HEK293T (cell line): ENCODE measurements at regions not wholly inside any gene's neighbourhood (a gene's known extent, or its start where the extent isn't known, plus 50 kb on each side); places are given as distances from the start of the nearest gene placed in this dataset.

Source experiments
- CTCF ChIA-PET: fragments of 350-600 bp; formaldehyde crosslinking; extraction: SDS; loops from one replicate; lab custom pipeline; 2021; ENCODE audit warnings: antibody characterized with exemption, inconsistent platforms; lab: Yijun Ruan, JAX
- POLR2A ChIA-PET: fragments of 350-600 bp; formaldehyde crosslinking; extraction: SDS; loops from one replicate; lab custom pipeline; 2020; ENCODE audit warnings: antibody characterized with exemption, inconsistent platforms; lab: Yijun Ruan, JAX
- DNase-seq: peaks from one replicate; pipeline ENCODE4 v3.0.0; 2012; ENCODE audit warnings: mixed read lengths; ENCODE audit errors: extremely low spot score
- ARNT ChIP-seq: fragments of 450-650 bp; IDR thresholded peaks from 2 replicates; pipeline ENCODE4 v1.6.1; 2017; ENCODE audit warnings: mild to moderate bottlenecking
- BHLHE40 ChIP-seq: fragments of 450-650 bp; IDR thresholded peaks from 2 replicates; pipeline ENCODE4 v1.6.1; 2016; ENCODE audit warnings: mild to moderate bottlenecking, moderate library complexity, borderline replicate concordance
- CTBP1 ChIP-seq: fragments of 450-650 bp; IDR thresholded peaks from 2 replicates; pipeline ENCODE4 v1.6.1; 2016; ENCODE audit warnings: borderline replicate concordance
- ELF4 ChIP-seq: fragments of 450-650 bp; IDR thresholded peaks from 2 replicates; pipeline ENCODE4 v1.6.1; 2017; ENCODE audit warnings: antibody characterized with exemption
- FOXA1 ChIP-seq: fragments of 450-650 bp; IDR thresholded peaks from 2 replicates; pipeline ENCODE4 v1.6.1; 2016; ENCODE audit warnings: mild to moderate bottlenecking
- FOXK2 ChIP-seq: fragments of 450-650 bp; IDR thresholded peaks from 2 replicates; pipeline ENCODE4 v1.6.1; 2016; ENCODE audit warnings: mild to moderate bottlenecking
- FOXM1 ChIP-seq: fragments of 450-650 bp; IDR thresholded peaks from 2 replicates; pipeline ENCODE4 v1.6.1; 2017; ENCODE audit warnings: mild to moderate bottlenecking, borderline replicate concordance
- HDGF ChIP-seq: fragments of 450-650 bp; IDR thresholded peaks from 2 replicates; pipeline ENCODE4 v1.6.1; 2017; ENCODE audit warnings: antibody characterized with exemption, borderline replicate concordance
- L3MBTL2 ChIP-seq: fragments of 450-650 bp; conservative IDR thresholded peaks from 2 replicates; pipeline ENCODE4 v1.6.1; 2016; ENCODE audit warnings: mild to moderate bottlenecking
- LEF1 ChIP-seq: fragments of 450-650 bp; IDR thresholded peaks from 2 replicates; pipeline ENCODE4 v1.6.1; 2017; ENCODE audit warnings: mild to moderate bottlenecking, borderline replicate concordance
- NFRKB ChIP-seq: fragments of 450-650 bp; IDR thresholded peaks from 2 replicates; pipeline ENCODE4 v1.6.1; 2016; ENCODE audit warnings: mild to moderate bottlenecking, moderate library complexity
- SP1 ChIP-seq: fragments of 450-650 bp; IDR thresholded peaks from 2 replicates; pipeline ENCODE4 v1.6.1; 2017
- SUZ12 ChIP-seq: fragments of 450-650 bp; IDR thresholded peaks from 2 replicates; pipeline ENCODE4 v1.6.1; 2016; ENCODE audit warnings: mild to moderate bottlenecking
- TARDBP ChIP-seq: fragments of 450-650 bp; IDR thresholded peaks from 2 replicates; pipeline ENCODE4 v1.6.1; 2016
- ZNF384 ChIP-seq: fragments of 450-650 bp; IDR thresholded peaks from 2 replicates; pipeline ENCODE4 v1.6.1; 2016
- TF ChIP-seq, protein P1 (sequence below): fragments of 450-650 bp; IDR thresholded peaks from 2 replicates; pipeline ENCODE4 v1.6.1; 2016

DNA sequence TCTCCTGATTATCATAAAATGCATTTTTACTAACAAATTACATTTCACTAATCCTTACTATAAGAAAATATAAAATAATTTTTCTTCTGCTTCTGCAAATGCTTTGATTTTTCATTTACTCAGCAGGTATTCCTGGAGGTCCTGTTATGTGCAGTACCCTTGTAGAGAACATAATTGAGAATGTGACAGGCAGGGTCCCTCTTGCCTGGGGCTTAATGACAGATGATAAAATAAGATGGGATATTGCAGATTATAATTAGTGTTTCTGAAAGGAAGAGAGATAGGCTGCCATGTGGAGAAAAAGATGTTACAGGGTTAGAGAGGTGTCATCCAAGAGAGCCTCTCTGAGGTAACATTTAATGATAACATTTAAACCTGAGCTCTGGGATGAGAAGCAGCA is 128.9 kb downstream of the MAD2L1 start:
- no peak for DNase-seq
- no peak for TF ChIP-seq ARNT
- no peak for TF ChIP-seq SUZ12
- no peak for TF ChIP-seq BHLHE40
- no peak for TF ChIP-seq LEF1
- TF ChIP-seq, protein P1, sequence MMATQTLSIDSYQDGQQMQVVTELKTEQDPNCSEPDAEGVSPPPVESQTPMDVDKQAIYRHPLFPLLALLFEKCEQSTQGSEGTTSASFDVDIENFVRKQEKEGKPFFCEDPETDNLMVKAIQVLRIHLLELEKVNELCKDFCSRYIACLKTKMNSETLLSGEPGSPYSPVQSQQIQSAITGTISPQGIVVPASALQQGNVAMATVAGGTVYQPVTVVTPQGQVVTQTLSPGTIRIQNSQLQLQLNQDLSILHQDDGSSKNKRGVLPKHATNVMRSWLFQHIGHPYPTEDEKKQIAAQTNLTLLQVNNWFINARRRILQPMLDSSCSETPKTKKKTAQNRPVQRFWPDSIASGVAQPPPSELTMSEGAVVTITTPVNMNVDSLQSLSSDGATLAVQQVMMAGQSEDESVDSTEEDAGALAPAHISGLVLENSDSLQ: no peak
- TF ChIP-seq CTBP1: no peak
- no peak for TF ChIP-seq HDGF
- no peak for TF ChIP-seq FOXK2
- no peak for TF ChIP-seq SP1
- TF ChIP-seq FOXA1: no peak
- no peak for TF ChIP-seq L3MBTL2
- TF ChIP-seq NFRKB: no peak
- TF ChIP-seq ELF4: no peak
- TF ChIP-seq FOXM1: no peak
- no peak for TF ChIP-seq ZNF384
- no peak for TF ChIP-seq TARDBP
- ChIA-PET CTCF (no interaction called here), POLR2A (no interaction called here)

DNA sequence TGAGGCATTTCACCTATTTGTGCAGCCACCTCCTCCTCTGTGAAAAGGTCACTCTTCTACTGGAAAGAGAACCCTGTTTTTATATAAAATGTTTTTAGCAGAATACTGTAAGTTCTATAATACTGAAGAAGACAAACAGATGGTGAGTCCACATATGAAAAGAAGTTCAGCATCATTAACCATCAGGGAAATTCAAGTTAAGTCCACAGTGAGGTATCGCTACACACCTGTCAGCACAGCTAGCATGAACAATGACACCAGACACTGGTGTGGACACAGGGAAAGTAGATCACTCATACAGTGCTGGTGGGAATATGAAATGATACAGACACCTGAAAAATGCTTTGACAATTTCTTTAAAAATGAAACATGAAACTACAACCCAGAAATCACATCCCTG is 133.0 kb downstream of the MAD2L1 start:
- TF ChIP-seq TARDBP (no peak), NFRKB (no peak), FOXM1 (no peak), L3MBTL2 (no peak), CTBP1 (no peak), SUZ12 (no peak), ZNF384 (no peak), ARNT (no peak), FOXA1 (no peak), LEF1 (no peak), ELF4 (no peak), HDGF (no peak), SP1 (no peak), BHLHE40 (no peak), FOXK2 (no peak)
- TF ChIP-seq, protein P1: no peak
- DNase-seq: no peak
- POLR2A ChIA-PET: no interaction called here

DNA sequence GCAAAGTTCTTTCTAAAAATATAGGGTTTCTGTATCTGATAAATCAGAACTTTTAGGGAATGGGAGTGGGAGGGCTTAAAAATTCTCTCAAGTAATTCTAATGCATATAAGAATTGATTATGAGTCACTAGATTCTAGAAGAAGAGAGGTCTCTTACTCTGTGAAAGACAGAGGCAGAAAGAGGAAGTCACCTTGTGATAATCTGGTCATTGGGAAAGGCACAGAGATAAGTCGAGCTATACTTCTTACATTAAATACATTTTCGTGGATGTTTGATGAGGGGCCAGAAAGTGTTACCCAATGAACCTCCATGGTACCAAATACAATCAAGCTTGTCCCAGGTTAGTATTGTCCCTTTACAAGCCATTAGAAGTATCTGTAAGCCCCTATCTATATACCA is 134.4 kb downstream of the MAD2L1 start:
- ChIA-PET POLR2A (no interaction called here), CTCF (no interaction called here)
- TF ChIP-seq L3MBTL2: no peak
- TF ChIP-seq, protein P1: no peak
- TF ChIP-seq FOXA1: no peak
- TF ChIP-seq FOXK2: no peak
- no peak for TF ChIP-seq LEF1
- no peak for TF ChIP-seq BHLHE40
- no peak for TF ChIP-seq SUZ12
- TF ChIP-seq CTBP1: no peak
- no peak for TF ChIP-seq HDGF
- no peak for TF ChIP-seq NFRKB
- no peak for TF ChIP-seq ELF4
- no peak for TF ChIP-seq TARDBP
- no peak for TF ChIP-seq ZNF384
- TF ChIP-seq FOXM1: no peak
- no peak for TF ChIP-seq SP1
- TF ChIP-seq ARNT: no peak
- DNase-seq: no peak

More for the DNA sequence above, 133.0 kb downstream of the MAD2L1 start:
- CTCF ChIA-PET: no interaction called here

DNA sequence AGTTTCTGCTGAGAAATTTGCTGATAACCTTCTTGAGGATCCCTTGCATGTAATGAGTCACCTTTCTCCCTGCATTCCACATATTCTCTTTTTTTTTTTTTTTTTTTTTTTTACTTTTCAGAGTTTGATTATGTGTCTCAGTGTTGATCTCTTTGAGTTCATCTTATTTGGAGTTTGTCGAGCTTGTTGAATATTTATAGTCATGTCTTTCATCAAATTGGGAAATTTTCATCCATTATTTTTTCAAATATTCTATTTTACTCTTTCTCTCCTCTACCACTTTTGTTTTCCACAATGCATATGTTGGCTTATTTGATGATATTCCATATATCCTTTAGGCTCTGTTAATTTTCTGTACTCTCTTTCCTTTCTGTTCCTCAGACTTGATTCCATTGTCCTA is 136.1 kb downstream of the MAD2L1 start:
- no peak for TF ChIP-seq TARDBP
- POLR2A ChIA-PET: no interaction called here
- CTCF ChIA-PET: no interaction called here
- no peak for DNase-seq

DNA sequence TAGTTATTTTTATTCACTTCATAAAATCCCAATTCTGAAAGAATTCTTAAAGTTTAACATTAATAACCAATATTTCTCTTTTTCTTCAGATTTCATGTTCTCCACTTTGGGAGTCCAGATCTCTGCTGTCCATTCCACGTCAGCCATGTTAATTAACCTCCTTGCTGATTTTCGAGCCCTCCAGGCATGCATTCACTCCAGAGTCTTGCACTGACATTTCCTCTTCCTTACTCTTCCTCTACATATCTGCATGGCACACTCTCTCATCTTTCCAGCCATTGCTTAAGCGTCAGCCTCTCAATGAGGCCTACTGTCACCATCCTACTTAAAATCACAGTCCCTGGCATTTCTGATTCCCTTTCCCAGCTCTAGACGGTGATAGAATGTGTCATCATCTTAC is 144.8 kb downstream of the MAD2L1 start:
- no peak for DNase-seq
- ChIA-PET CTCF (no interaction called here), POLR2A (no interaction called here)
- TF ChIP-seq FOXA1: no peak
- TF ChIP-seq, protein P1: no peak
- TF ChIP-seq ARNT: no peak
- TF ChIP-seq NFRKB: no peak
- no peak for TF ChIP-seq ELF4
- no peak for TF ChIP-seq SUZ12
- no peak for TF ChIP-seq BHLHE40
- no peak for TF ChIP-seq CTBP1
- no peak for TF ChIP-seq ZNF384
- TF ChIP-seq HDGF: no peak
- no peak for TF ChIP-seq SP1
- TF ChIP-seq FOXM1: no peak
- TF ChIP-seq L3MBTL2: no peak
- no peak for TF ChIP-seq TARDBP
- no peak for TF ChIP-seq FOXK2
- no peak for TF ChIP-seq LEF1

DNA sequence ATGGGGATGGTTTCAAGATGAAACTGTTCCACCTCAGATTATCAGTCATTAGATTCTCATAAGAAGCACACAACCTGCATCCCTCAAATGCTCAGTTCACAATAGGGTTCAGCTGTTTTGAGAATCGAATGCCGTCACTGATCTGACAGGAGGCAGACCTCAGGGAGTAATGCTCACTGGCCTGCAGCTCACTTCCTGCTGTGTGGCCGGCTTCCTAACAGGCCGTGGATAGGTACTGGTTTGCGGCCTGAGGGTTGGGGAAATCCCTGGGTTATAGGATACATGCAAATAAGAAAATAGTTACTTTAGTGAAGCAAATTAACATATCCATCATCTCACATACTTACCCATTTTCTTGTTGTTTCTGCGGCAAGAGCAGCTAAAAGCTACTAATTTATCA is 160.4 kb downstream of the MAD2L1 start:
- CTCF ChIA-PET: interaction anchor here (1.1 kb wide), 1 partner anchor 278 kb away, joined by 3 read pairs; the partner anchor contains the start of gene PDE5A
- no peak for DNase-seq
- no peak for TF ChIP-seq ELF4
- TF ChIP-seq, protein P1: no peak
- no peak for TF ChIP-seq CTBP1
- TF ChIP-seq L3MBTL2: no peak
- TF ChIP-seq ARNT: no peak
- TF ChIP-seq TARDBP: no peak
- TF ChIP-seq FOXM1: no peak
- TF ChIP-seq HDGF: no peak
- no peak for TF ChIP-seq FOXA1
- TF ChIP-seq LEF1: no peak
- TF ChIP-seq NFRKB: no peak
- no peak for TF ChIP-seq SP1
- POLR2A ChIA-PET: no interaction called here
